AG09309 (cell line): ENCODE measurements at regions not wholly inside any gene's neighbourhood (a gene's known extent, or its start where the extent isn't known, plus 50 kb on each side); places are given as distances from the start of the nearest gene placed in this dataset.

Source experiments
- DNase-seq: peaks from one replicate; pipeline ENCODE4 v3.0.0-alpha.2; 2010; ENCODE audit warnings: low read depth
- H3K4me3 ChIP-seq: 2 replicates; pipeline ENCODE4 v1.5.1; 2011; ENCODE audit warnings: mild to moderate bottlenecking, low read depth, low read length, moderate library complexity; ENCODE audit not compliant: control insufficient read depth
- TF ChIP-seq, protein P1 (sequence below): IDR thresholded peaks from 2 replicates; pipeline ENCODE4 v1.5.1; 2011; ENCODE audit warnings: mild to moderate bottlenecking, low read depth, low read length, inconsistent platforms; ENCODE audit not compliant: insufficient read depth, control insufficient read depth; ENCODE audit errors: missing control alignments

DNA sequence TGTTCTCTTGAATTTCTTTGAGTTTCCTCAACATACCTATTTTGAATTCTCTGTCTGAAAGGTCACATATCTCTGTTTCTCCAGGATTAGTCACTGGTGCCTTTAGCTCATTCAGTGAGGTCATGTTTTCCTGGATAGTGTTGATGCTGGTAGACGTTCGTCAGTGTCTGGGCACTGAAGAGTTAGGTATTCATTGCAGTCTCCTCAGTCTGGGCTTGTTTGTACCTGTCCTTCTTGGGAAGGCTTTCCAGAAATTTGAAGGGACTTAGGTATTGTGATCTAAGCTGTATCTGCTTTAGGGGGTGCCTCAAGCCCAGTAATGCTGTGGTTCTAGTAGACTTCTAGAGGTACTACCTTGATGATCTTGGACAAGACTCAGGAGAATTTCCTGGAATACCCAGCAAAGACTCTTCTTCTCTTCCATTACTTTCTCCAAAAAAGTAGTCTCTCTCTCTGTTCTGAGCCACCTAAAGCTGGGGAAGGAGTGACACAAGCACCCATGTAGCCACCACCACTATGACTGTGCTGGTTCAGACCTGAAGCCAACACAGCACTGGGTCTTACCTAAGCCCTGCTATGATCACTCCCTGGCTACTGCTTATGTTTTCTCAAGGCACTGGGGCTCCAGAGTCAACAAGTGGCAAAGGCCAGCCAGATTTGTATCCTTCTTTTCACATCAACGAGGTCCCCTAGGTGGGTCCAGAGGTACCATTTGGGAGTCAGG is 852.0 kb downstream of the BCL11A start:
- TF ChIP-seq, protein P1, sequence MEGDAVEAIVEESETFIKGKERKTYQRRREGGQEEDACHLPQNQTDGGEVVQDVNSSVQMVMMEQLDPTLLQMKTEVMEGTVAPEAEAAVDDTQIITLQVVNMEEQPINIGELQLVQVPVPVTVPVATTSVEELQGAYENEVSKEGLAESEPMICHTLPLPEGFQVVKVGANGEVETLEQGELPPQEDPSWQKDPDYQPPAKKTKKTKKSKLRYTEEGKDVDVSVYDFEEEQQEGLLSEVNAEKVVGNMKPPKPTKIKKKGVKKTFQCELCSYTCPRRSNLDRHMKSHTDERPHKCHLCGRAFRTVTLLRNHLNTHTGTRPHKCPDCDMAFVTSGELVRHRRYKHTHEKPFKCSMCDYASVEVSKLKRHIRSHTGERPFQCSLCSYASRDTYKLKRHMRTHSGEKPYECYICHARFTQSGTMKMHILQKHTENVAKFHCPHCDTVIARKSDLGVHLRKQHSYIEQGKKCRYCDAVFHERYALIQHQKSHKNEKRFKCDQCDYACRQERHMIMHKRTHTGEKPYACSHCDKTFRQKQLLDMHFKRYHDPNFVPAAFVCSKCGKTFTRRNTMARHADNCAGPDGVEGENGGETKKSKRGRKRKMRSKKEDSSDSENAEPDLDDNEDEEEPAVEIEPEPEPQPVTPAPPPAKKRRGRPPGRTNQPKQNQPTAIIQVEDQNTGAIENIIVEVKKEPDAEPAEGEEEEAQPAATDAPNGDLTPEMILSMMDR: no peak
- H3K4me3 ChIP-seq: no peak overlapping the region
- no peak for DNase-seq

DNA sequence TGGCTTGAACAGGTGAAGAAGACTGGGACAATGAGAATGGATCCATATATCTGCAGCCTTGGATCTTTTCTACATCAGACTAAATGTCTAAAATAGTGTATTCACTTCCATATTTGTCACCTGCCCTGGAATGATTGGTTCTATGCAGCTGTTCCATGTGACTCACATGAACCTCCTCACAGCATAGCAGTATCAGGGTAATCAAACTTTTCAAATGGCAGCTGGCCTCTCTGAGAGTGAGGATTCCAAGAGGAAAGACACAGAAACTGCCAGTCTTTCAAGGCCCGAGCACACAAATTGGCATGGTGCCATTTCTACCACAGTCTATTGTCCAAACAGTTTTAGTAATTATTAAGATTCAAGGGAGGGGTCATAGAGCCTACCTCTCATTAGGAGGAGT is 859.3 kb downstream of the BCL11A start:
- TF ChIP-seq, protein P1: no peak
- no peak for DNase-seq
- H3K4me3 ChIP-seq: no peak overlapping the region

DNA sequence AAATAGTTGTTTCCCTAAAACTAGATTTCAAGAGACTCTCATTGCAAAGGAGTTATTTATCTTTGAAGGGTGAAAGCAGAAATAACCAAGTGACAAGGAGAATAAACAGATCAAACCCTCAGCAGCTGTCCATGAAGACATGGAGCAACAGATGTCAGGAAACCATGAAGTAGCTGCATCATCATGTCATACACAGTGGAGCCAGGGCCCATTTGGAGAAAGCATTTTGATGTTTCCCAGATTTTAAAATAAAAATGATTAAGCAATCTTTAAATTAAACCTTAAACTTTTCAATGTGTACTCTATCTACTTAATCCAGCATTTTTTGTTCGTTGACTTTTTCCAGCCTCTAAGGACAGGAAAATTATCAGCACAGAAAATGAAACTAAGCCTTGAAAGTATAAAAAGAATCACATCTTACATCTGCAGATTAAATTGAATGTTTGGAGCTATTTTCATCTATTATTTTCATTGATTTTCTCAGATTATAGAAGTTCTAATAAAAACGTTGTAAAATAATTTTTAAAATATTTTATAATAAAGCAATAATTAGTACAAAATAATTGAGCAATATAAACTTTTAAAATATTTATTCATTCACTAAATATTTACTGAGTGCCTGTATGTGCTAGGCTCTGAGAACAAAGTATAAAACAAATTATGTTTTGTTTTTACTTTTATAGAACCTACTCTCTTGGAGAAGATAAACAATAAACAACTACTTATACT is 860.1 kb downstream of the BCL11A start:
- TF ChIP-seq, protein P1: no peak

DNA sequence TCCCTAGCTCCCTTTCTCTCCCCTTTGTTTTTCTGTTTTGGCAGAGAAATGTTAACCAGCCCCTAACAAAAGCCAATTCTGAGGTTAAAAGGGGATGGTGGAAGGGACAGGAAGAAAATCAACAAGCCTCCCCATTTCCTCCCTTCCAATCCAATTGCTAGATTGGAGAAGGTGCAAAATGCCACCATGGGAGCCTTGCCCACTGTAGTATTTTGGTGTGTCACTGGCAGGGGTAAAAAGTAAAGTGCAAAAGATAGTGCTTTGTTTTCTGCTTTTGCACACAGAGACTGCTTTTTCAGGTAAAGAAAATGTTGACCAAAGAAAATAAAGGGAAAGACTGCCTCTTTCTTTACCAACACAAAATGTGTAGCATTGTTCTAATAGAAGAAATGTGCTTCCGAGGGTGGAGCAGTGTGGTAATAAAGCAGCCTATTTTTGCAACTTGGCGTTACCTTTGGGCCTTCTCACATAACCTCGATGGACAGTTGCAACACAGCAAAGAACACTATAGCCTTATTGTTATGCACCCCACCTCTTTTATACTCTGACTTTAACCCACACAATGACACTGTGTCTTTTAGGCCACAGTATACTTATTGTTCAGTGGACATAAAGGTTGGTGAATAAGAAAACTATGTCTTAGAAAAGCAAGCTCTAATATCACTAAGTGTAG is 861.8 kb downstream of the BCL11A start:
- H3K4me3 ChIP-seq: no peak overlapping the region
- TF ChIP-seq, protein P1: no peak
- no peak for DNase-seq

More for the DNA sequence above, 860.1 kb downstream of the BCL11A start:
- no peak for DNase-seq
- H3K4me3 ChIP-seq: no peak overlapping the region

DNA sequence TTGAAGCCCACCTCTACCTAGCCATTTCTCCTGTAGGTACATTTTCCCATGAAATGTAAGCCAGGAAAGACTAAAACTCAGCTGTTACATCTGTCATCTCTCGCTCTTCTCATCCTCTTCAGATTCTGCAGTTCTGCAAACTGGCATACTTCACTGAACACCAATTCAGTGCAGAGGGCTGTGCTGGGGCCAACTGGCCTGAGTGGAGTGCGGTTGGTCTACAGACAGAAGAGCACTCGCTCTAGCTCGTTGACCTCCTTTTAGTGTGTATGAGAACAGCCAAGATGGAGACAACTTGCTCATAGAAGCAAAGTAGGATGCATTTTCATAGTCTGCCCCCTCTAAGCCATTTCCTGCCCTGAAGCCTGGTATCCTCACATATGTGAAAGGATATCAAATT is 862.6 kb downstream of the BCL11A start:
- DNase-seq: no peak
- no peak overlapping the region for H3K4me3 ChIP-seq
- TF ChIP-seq, protein P1: no peak

DNA sequence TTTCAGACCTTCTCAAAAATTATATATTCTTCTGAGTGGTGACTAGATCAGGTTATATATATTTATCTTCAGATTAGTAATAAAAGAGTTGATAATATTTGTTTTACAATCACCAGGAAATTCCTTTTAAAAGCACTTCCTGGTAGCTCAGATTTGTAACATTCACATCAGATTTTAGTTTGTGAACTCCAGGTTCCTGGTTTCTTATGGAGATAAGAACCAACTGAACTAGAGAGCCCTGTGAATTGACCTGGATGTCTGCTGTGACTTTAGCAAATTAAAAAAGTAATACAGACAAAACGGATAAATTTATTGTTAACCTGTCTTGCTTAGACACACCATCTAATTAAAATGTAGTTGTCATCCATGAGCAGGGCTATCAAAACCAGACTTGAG is 868.7 kb downstream of the BCL11A start:
- no peak overlapping the region for H3K4me3 ChIP-seq
- TF ChIP-seq, protein P1: no peak
- no peak for DNase-seq
